Small intestine (tissue), 7 donors: ENCODE measurements at regions not wholly inside any gene's neighbourhood (a gene's known extent, or its start where the extent isn't known, plus 50 kb on each side); places are given as distances from the start of the nearest gene placed in this dataset.

Experiments
- DNase-seq, 2 donors: peaks; one replicate each; pipeline versions ENCODE4 v3.0.0 to v3.0.0-alpha.2; 2013
- FAIRE-seq: peaks from 2 replicates; lab custom pipeline; 2012; peaks lifted over from hg19 to GRCh38; lab: Jason Lieb, UNC
- H3K27ac ChIP-seq, 3 donors: one replicate each; pipeline ENCODE4 v1.5.1; 2013; ENCODE audit warnings: low read length in 2 of 3, mild to moderate bottlenecking in 2 of 3, control low read depth in 1 of 3, inconsistent platforms in 1 of 3, low read depth in 1 of 3, moderate library complexity in 1 of 3
- H3K27me3 ChIP-seq, 3 donors: one replicate each; pipeline ENCODE4 v1.6.1; 2013; ENCODE audit warnings: low read length in 3 of 3, inconsistent platforms in 1 of 3; ENCODE audit not compliant: control insufficient read depth in 3 of 3, insufficient read depth in 3 of 3
- H3K36me3 ChIP-seq, 3 donors: one replicate each; pipeline ENCODE4 v1.6.1; 2013; ENCODE audit warnings: low read length in 3 of 3, inconsistent platforms in 1 of 3, low read depth in 1 of 3, mild to moderate bottlenecking in 1 of 3, moderate library complexity in 1 of 3; ENCODE audit not compliant: control insufficient read depth in 3 of 3, insufficient read depth in 2 of 3
- H3K4me1 ChIP-seq, 3 donors: one replicate each; pipeline ENCODE4 v1.6.1; 2013; ENCODE audit warnings: low read length in 2 of 3, inconsistent platforms in 1 of 3, low read depth in 1 of 3, mild to moderate bottlenecking in 1 of 3, moderate library complexity in 1 of 3; ENCODE audit not compliant: control insufficient read depth in 3 of 3, insufficient read depth in 2 of 3
- H3K4me3 ChIP-seq, 3 donors: one replicate each; pipeline ENCODE4 v1.5.1; 2013; ENCODE audit warnings: low read length in 3 of 3, control low read depth in 1 of 3, inconsistent platforms in 1 of 3, low read depth in 1 of 3, mild to moderate bottlenecking in 1 of 3, moderate library complexity in 1 of 3
- H3K9me3 ChIP-seq, 2 donors: one replicate each; pipeline ENCODE4 v1.6.1; 2013; ENCODE audit warnings: low read depth in 1 of 2, low read length in 1 of 2; ENCODE audit not compliant: control insufficient read depth in 2 of 2, insufficient read depth in 1 of 2
- WGBS, 3 donors: extraction: QIAGEN DNeasy Blood & Tissue Kit; methylation state at CpG; one replicate each; pipeline ENCODE4 v1.1.7; 2013; 5-methylcytosine and 5-hydroxymethylcytosine counted together
- donor health status: healthy with polysubstance abuse.
- donor health status: control.
- donor health status: control.
- donor health status: Bipolar disorder and iron deficiency.
- donor health status: healthy.

GRCh38 chr3:124664804-124665203, 65.4 kb upstream of the UMPS start:
- Histone ChIP-seq H3K4me3 (no peak overlapping the region), H3K36me3 (peaks cover 0 to 63% (median 11%) of the 10 kb centered on the region in 3 donors), H3K27ac (peak overlapping the region in 1 of 3 donors; percentile 65), H3K4me1 (peaks cover 0 to 13% (median 0%) of the 10 kb centered on the region in 3 donors), H3K9me3 (no peaks in the 10 kb centered on the region), H3K27me3 (no peaks in the 10 kb centered on the region)
- peak; percentile 55 to 65 for DNase-seq
- FAIRE-seq: no peak
- WGBS, 3 donors: 58 to 80% (median 68%) methylated on average over 2 of the region's 2 CpGs

- Histone ChIP-seq H3K27ac (no peak overlapping the region), H3K27me3 (no peaks in the 10 kb centered on the region), H3K4me3 (no peak overlapping the region), H3K4me1 (peaks cover 0 to 13% (median 0%) of the 10 kb centered on the region in 3 donors), H3K9me3 (no peaks in the 10 kb centered on the region), H3K36me3 (peaks cover 0 to 61% (median 13%) of the 10 kb centered on the region in 3 donors)
- WGBS, 3 donors: 84 to 94% (median 90%) methylated on average over 5 of the region's 5 CpGs
- FAIRE-seq (no peak), DNase-seq (no peak)
These were observed 64.2 kb upstream of the UMPS start for GRCh38 chr3:124666067-124666466.

GRCh38 chr3:124669470-124669869, 60.8 kb upstream of the UMPS start:
- 24 to 51% (median 42%) methylated on average over 3 of the region's 3 CpGs for WGBS, 3 donors

GRCh38 chr3:124671106-124671505, 59.1 kb upstream of the UMPS start:
- no peaks in the 10 kb centered on the region for H3K4me1 ChIP-seq
- DNase-seq (peak in 1 of 2 donors; percentile 21), FAIRE-seq (no peak)
- H3K4me3 ChIP-seq: no peak overlapping the region
- H3K9me3 ChIP-seq: no peaks in the 10 kb centered on the region
- peaks cover 2 to 63% (median 27%) of the 10 kb centered on the region in 3 donors for H3K36me3 ChIP-seq
- 67 to 83% (median 70%) methylated on average over 5 of the region's 5 CpGs for WGBS, 3 donors
- no peak overlapping the region for H3K27ac ChIP-seq
- H3K27me3 ChIP-seq: no peaks in the 10 kb centered on the region

More at GRCh38 chr3:124669470-124669869, 60.8 kb upstream of the UMPS start:
- Histone ChIP-seq H3K4me1 (peaks cover 0 to 8% (median 0%) of the 10 kb centered on the region in 3 donors), H3K4me3 (no peak overlapping the region), H3K27me3 (no peaks in the 10 kb centered on the region), H3K27ac (no peak overlapping the region), H3K9me3 (no peaks in the 10 kb centered on the region), H3K36me3 (peaks cover 0 to 66% (median 28%) of the 10 kb centered on the region in 3 donors)
- DNase-seq (peak in 1 of 2 donors; percentile 88), FAIRE-seq (peak; percentile 67)

- Histone ChIP-seq H3K36me3 (peaks cover 2 to 64% (median 28%) of the 10 kb centered on the region in 3 donors), H3K27me3 (no peaks in the 10 kb centered on the region), H3K9me3 (no peaks in the 10 kb centered on the region), H3K4me1 (no peaks in the 10 kb centered on the region), H3K4me3 (no peak overlapping the region), H3K27ac (no peak overlapping the region)
- DNase-seq (no peak), FAIRE-seq (no peak)
- 87 to 89% (median 88%) methylated on average over 13 of the region's 13 CpGs for WGBS, 3 donors
These were observed 55.9 kb upstream of the UMPS start for GRCh38 chr3:124674336-124674735.

DNA sequence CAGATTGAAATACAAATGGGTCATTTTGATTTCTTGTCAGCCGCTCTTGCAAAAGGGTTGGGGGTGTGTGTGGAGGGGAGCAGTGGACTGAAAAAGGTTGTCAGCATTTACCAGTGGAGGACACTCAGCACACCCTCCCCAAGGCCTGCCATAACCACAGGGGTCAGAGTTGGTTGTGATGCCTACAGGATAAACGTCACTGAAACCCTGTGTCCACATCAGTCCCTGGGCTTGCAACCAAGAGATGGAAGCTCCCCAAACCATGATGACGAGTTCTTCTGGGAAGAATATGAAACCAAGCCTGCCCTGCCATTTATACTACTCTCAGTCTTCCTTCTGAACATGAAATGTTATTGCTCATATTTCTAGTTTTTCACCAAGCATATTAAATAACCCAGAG, 54.0 kb upstream of the UMPS start:
- H3K27me3 ChIP-seq: no peaks in the 10 kb centered on the region
- H3K27ac ChIP-seq: no peak overlapping the region
- no peaks in the 10 kb centered on the region for H3K9me3 ChIP-seq
- peaks cover 2 to 64% (median 25%) of the 10 kb centered on the region in 3 donors for H3K36me3 ChIP-seq
- no peaks in the 10 kb centered on the region for H3K4me1 ChIP-seq
- no peak for DNase-seq
- WGBS, 3 donors: 80 to 81% (median 81%) methylated on average over 3 of the region's 3 CpGs
- H3K4me3 ChIP-seq: no peak overlapping the region
- no peak for FAIRE-seq

GRCh38 chr3:124679048-124679638, 51.1 kb upstream of the UMPS start:
- Histone ChIP-seq H3K4me1 (peaks cover 0 to 2% (median 0%) of the 10 kb centered on the region in 3 donors), H3K27ac (no peak overlapping the region), H3K4me3 (no peak overlapping the region), H3K36me3 (peaks cover 2 to 52% (median 12%) of the 10 kb centered on the region in 3 donors), H3K27me3 (no peaks in the 10 kb centered on the region), H3K9me3 (no peaks in the 10 kb centered on the region)
- DNase-seq: no peak
- 81 to 95% (median 82%) methylated on average over 5 of the region's 5 CpGs for WGBS, 3 donors
- no peak for FAIRE-seq
